GM12872 (cell line): ENCODE measurements at regions not wholly inside any gene's neighbourhood (a gene's known extent, or its start where the extent isn't known, plus 50 kb on each side); places are given as distances from the start of the nearest gene placed in this dataset.

ENCODE experiments used
- TF ChIP-seq, protein P1 (sequence below): IDR thresholded peaks from 3 replicates; pipeline ENCODE4 v1.5.1; 2011; ENCODE audit warnings: low read depth, mild to moderate bottlenecking, low read length, moderate library complexity; ENCODE audit not compliant: insufficient read depth

DNA sequence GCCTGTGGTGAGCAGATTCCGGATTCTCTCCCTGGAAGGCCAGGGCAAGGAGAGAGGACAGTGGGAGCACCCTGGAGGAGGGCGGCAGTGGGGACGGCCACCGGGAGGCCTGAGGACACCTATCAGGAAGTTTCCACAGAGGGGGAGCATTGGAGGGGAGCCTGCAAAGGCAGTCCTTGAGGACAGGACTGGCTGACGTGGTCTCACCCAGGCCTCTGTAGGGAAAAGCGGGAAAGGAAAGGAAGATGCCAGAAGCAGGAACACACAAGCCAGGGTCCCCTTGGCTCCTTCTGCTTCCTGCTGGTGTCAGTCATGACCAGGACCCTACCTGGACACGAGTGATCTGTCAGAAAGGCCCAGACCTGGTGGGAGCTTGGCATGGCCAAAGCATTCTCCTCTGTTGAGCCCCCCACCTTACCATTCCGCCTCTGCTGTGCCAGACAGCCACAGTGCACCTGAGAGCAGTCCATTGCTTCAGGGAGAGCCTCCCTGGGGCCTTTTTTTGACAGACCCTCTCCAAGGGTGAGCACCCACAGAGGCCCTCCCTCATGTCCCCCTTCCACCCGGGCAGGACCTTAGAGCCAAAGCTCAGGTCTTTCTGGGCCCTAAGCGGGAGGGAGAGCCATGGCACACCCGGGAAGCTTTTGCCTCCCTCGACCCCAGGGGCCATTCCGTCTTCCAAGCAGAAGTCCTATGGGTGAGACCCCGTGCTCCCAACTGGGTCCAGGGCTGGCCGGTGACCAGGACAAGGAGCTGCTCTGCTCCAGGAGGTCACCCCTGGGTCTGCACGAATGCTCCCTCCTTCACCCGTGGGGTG is 333.1 kb downstream of the DYSF start:
- TF ChIP-seq, protein P1, sequence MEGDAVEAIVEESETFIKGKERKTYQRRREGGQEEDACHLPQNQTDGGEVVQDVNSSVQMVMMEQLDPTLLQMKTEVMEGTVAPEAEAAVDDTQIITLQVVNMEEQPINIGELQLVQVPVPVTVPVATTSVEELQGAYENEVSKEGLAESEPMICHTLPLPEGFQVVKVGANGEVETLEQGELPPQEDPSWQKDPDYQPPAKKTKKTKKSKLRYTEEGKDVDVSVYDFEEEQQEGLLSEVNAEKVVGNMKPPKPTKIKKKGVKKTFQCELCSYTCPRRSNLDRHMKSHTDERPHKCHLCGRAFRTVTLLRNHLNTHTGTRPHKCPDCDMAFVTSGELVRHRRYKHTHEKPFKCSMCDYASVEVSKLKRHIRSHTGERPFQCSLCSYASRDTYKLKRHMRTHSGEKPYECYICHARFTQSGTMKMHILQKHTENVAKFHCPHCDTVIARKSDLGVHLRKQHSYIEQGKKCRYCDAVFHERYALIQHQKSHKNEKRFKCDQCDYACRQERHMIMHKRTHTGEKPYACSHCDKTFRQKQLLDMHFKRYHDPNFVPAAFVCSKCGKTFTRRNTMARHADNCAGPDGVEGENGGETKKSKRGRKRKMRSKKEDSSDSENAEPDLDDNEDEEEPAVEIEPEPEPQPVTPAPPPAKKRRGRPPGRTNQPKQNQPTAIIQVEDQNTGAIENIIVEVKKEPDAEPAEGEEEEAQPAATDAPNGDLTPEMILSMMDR = no peak

DNA sequence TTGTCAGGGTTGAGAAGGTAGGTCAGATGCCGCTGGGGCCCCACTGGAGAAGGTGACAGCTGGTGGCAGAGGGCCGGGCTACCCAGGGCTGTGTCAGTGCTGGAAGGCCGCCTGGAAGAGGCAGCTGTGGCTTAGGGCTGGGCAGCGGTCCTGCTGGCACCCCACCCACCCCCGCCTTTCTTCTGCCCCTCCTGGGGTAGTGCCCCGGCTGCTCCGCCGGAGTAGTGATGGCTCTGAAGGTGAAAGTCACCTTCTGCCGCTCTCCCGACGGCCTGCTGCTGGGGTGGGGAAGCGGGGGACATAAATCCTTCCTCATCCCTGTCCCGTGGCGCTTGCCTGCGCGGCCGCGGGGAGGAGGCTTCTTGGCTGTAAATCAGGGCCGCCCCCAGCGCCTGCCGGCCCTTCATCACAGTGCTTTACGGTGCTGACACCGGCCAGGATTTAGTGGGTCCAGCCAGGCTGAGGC is 332.2 kb downstream of the DYSF start:
- TF ChIP-seq, protein P1 = no peak

DNA sequence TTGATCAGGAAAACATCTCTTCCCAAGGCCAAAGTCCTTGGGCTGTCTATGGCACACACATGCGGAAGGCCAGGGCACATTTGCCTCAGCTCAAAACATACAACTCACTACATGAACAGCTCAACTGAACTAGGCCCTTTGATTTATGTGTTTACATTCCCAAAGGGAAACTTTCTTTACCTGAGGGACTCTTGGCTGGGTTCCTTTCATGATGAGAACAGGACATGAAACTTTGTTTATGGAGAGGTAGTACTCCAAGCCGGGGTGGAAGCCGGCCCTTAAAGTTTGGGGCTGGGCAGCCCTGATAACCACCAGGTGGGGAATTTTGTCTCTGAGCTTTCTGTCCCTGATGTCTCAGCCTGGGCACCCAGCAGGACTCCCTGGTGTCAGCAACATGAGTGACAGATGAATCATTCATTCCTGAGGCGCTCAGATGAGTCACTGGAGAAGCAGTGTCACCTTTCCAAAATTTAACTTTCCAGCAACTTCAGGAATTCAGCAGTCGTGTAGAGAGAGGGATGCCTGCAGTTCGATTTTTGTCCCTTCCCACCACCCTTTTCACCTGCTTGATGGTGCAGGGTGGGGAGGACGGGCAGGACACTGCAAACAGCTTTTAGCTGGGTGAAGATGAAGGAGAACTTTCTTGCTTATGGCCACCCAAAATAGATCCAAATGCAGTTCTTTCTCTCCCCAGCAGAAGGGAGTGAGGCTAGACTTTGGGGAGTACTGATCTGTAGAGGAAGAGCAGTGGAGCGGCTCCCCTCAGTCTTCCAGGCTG is 331.6 kb downstream of the DYSF start:
- TF ChIP-seq, protein P1 = no peak

DNA sequence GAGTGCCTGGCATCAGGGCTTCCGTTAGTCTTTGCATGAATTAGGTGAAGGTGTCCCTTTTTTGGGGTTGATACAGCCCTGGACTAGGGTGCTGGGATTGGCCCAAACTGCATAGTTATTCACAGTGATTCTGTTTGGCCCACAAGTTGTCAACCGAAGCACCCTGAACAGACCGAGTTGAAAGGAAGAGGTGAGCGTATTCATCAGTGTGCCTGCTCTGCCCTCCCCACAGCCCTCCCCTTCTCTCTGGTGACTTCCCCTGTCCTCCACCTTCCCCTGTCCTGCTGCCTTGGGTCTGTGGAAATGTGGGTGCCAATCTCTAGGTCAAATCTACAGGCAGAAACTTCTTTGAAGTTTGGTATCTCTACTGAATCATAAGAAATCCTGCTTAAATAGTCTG is 330.5 kb downstream of the DYSF start:
- TF ChIP-seq, protein P1 = no peak

DNA sequence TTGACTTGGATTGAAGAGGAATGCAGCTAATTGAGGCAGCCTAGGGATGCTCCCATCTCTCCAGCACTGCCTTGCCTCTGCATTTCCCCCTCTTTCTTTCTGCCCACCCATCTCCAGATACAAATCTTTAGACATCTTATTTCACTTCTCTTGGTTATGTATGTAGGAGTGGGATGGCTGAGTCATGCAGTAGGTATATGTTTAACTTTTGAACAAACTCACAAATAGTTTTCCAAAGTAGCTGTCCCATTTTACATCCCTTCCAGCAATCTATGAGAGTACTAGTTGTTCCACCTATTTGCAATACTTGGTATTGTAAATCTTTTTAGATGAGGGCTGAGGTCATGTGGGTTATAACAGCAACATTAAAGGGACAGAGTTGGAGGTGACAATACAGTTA is 329.9 kb downstream of the DYSF start:
- TF ChIP-seq, protein P1 = no peak

DNA sequence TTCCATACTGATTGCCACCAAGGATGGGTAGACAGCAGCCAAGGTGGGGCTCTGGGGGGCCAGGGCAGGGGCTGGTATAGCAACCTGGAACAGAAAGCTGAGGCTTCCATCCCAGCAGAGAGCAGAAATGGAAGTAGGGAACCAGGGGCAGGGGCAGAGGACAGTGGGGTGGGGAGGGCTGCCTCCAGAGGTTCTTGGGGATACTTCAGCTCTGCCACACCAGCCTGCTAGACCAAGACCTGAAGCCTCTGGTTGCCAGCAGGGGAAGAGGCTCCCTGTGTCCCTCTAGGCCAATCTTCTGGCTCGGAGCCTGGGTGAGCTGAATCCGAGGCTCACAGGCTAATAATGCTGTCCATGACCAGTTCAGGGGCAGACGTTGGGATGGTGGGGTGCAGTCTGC is 329.0 kb downstream of the DYSF start:
- TF ChIP-seq, protein P1 = no peak

DNA sequence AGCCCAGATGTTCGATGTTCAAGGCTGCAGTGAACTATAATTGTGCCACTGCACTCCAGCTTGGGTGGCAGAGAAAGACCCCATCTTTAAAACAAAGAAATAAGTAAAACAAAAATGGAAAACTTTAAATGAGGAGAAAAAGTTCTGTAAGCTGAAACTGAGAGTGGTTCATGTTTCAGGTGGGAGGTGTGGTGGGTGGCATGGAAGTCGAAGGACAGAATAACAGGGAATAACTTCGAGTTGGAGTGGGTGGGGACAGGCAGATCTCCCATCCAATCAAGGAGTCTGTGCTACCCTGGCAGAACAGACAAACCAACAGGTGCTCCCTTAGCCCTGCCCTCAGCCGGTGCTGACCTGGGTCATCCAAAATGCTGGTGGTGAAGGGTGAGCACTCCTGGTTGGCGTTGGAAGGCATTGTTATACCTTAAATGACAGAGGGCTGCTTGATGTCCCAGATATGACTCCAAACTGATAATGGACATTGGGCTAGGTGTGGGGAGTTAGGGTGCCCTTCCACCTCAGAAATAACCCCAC is 328.4 kb downstream of the DYSF start:
- TF ChIP-seq, protein P1 = no peak
